Natural killer cell (primary cell): ENCODE measurements at regions not wholly inside any gene's neighbourhood (a gene's known extent, or its start where the extent isn't known, plus 50 kb on each side); places are given as distances from the start of the nearest gene placed in this dataset.

Experiments used
- ATAC-seq, 3 donors: fragments of 150-1000 bp in 2 of 3; fragments of 200-7000 bp in 1 of 3; cut with Tn5 transposase; 1 replicate in 1 of 3; 2 replicates in 2 of 3; pipeline ENCODE4 v1.10.0; 2021; ENCODE audit warnings: mild to moderate bottlenecking in 2 of 3, moderate library complexity in 2 of 3
- DNase-seq, 2 donors: peaks; one replicate each; pipeline versions ENCODE4 v3.0.0 to v3.0.0-alpha.2; 2013 to 2021; ENCODE audit warnings: mixed read lengths in 1 of 2
- H3K27ac ChIP-seq: one replicate; pipeline ENCODE4 v1.5.1; 2013; ENCODE audit warnings: mild to moderate bottlenecking, low read length
- H3K27me3 ChIP-seq: one replicate; pipeline ENCODE4 v1.6.1; 2013; ENCODE audit warnings: low read length; ENCODE audit not compliant: control insufficient read depth, insufficient read depth
- H3K36me3 ChIP-seq: one replicate; pipeline ENCODE4 v1.6.1; 2013; ENCODE audit warnings: low read length; ENCODE audit not compliant: control insufficient read depth, insufficient read depth
- H3K4me1 ChIP-seq: one replicate; pipeline ENCODE4 v1.6.1; 2013; ENCODE audit warnings: low read length; ENCODE audit not compliant: control insufficient read depth, insufficient read depth
- H3K4me3 ChIP-seq: one replicate; pipeline ENCODE4 v1.5.1; 2013; ENCODE audit warnings: low read length
- H3K9me3 ChIP-seq: one replicate; pipeline ENCODE4 v1.6.1; 2013; ENCODE audit warnings: low read length; ENCODE audit not compliant: control insufficient read depth, insufficient read depth
- H3K27ac Mint-ChIP-seq, 2 donors: one replicate each; pipeline ENCODE4 v1.8.0; 2022; ENCODE audit warnings: mild to moderate bottlenecking in 2 of 2, mixed read lengths in 2 of 2, moderate library complexity in 1 of 2
- H3K27me3 Mint-ChIP-seq, 2 donors: one replicate each; pipeline ENCODE4 v1.8.0; 2022; ENCODE audit warnings: low read depth in 2 of 2, mixed read lengths in 2 of 2
- H3K36me3 Mint-ChIP-seq: one replicate; pipeline ENCODE4 v1.8.0; 2022; ENCODE audit warnings: mixed read lengths
- H3K4me1 Mint-ChIP-seq, 2 donors: one replicate each; pipeline ENCODE4 v1.8.0; 2022; ENCODE audit warnings: mixed read lengths in 2 of 2
- H3K4me3 Mint-ChIP-seq: one replicate; pipeline ENCODE4 v1.8.0; 2022; ENCODE audit warnings: mild to moderate bottlenecking, moderate library complexity, mixed read lengths
- H3K9me3 Mint-ChIP-seq, 2 donors: one replicate each; pipeline ENCODE4 v1.8.0; 2022; ENCODE audit warnings: mixed read lengths in 2 of 2
- CTCF ChIP-seq: fragments of 200-600 bp; IDR thresholded peaks from one replicate; pipeline ENCODE4 v1.8.0; 2022; ENCODE audit warnings: antibody characterized with exemption
- WGBS: methylation state at CpG from one replicate; pipeline ENCODE4 v1.1.7; 2013; ENCODE audit warnings: missing lambda C conversion rate; ENCODE audit not compliant: insufficient coverage; 5-methylcytosine and 5-hydroxymethylcytosine counted together
- intact Hi-C: fragments of 100-400 bp; cut with micrococcal nuclease; formaldehyde crosslinking; loops from one replicate; pipeline ENCODE4 v1.14.2; 2022

GRCh38 chr14:55898938-55899337 is 219.3 kb upstream of the PELI2 start:
- Mint-ChIP-seq H3K4me3 (no peak overlapping the region), H3K27ac (no peak overlapping the region), H3K36me3 (no peaks in the 10 kb centered on the region), H3K4me1 (peaks cover 0 to 5% of the 10 kb centered on the region in 2 donors), H3K9me3 (no peaks in the 10 kb centered on the region), H3K27me3 (no peaks in the 10 kb centered on the region)
- H3K36me3 ChIP-seq, result no peaks in the 10 kb centered on the region
- no peak for TF ChIP-seq CTCF
- no peak for ATAC-seq
- H3K27me3 ChIP-seq, result no peaks in the 10 kb centered on the region
- H3K27ac ChIP-seq, result no peak overlapping the region
- intact Hi-C loops, result no loop called here
- 91% methylated on average over 1 of the region's 1 CpG for WGBS
- DNase-seq, result no peak
- no peak overlapping the region for H3K4me3 ChIP-seq
- H3K9me3 ChIP-seq, result no peaks in the 10 kb centered on the region
- H3K4me1 ChIP-seq, result no peaks in the 10 kb centered on the region

GRCh38 chr14:55899531-55899930 is 218.7 kb upstream of the PELI2 start:
- Histone ChIP-seq H3K27ac (no peak overlapping the region), H3K4me1 (no peaks in the 10 kb centered on the region), H3K36me3 (no peaks in the 10 kb centered on the region), H3K4me3 (no peak overlapping the region), H3K27me3 (no peaks in the 10 kb centered on the region), H3K9me3 (no peaks in the 10 kb centered on the region)
- peaks cover 0 to 5% of the 10 kb centered on the region in 2 donors for H3K4me1 Mint-ChIP-seq
- H3K4me3 Mint-ChIP-seq, result no peak overlapping the region
- no peak for DNase-seq
- H3K36me3 Mint-ChIP-seq, result no peaks in the 10 kb centered on the region
- no peak overlapping the region for H3K27ac Mint-ChIP-seq
- TF ChIP-seq CTCF, result no peak
- no peaks in the 10 kb centered on the region for H3K27me3 Mint-ChIP-seq
- no peaks in the 10 kb centered on the region for H3K9me3 Mint-ChIP-seq
- intact Hi-C loops, result no loop called here
- no peak for ATAC-seq
- WGBS, result 86% methylated on average over 3 of the region's 4 CpGs

- no peak overlapping the region for H3K4me3 ChIP-seq
- Mint-ChIP-seq H3K27me3 (no peaks in the 10 kb centered on the region), H3K4me1 (peaks cover 0 to 5% of the 10 kb centered on the region in 2 donors), H3K27ac (no peak overlapping the region), H3K4me3 (no peak overlapping the region), H3K36me3 (no peaks in the 10 kb centered on the region), H3K9me3 (no peaks in the 10 kb centered on the region)
- H3K4me1 ChIP-seq, result no peaks in the 10 kb centered on the region
- no peak for ATAC-seq
- 75% methylated on average over 2 of the region's 2 CpGs for WGBS
- intact Hi-C loops, result no loop called here
- no peaks in the 10 kb centered on the region for H3K36me3 ChIP-seq
- no peak overlapping the region for H3K27ac ChIP-seq
- no peak for TF ChIP-seq CTCF
- no peaks in the 10 kb centered on the region for H3K27me3 ChIP-seq
- DNase-seq, result no peak
- no peaks in the 10 kb centered on the region for H3K9me3 ChIP-seq
Observed at GRCh38 chr14:55900749-55901148, 217.5 kb upstream of the PELI2 start.

- Mint-ChIP-seq H3K4me3 (no peak overlapping the region), H3K27ac (no peak overlapping the region), H3K9me3 (no peaks in the 10 kb centered on the region), H3K27me3 (no peaks in the 10 kb centered on the region), H3K36me3 (no peaks in the 10 kb centered on the region), H3K4me1 (peaks cover 0 to 5% of the 10 kb centered on the region in 2 donors)
- intact Hi-C loops, result no loop called here
- Histone ChIP-seq H3K9me3 (no peaks in the 10 kb centered on the region), H3K4me3 (no peak overlapping the region), H3K4me1 (no peaks in the 10 kb centered on the region), H3K36me3 (no peaks in the 10 kb centered on the region), H3K27me3 (no peaks in the 10 kb centered on the region), H3K27ac (no peak overlapping the region)
- ATAC-seq (no peak), DNase-seq (no peak)
- no peak for TF ChIP-seq CTCF
- WGBS, result 91% methylated on average over 5 of the region's 5 CpGs
Observed at GRCh38 chr14:55901291-55901690, 216.9 kb upstream of the PELI2 start.
